ENCODE measurements at regions not wholly inside any gene's neighbourhood (a gene's known extent, or its start where the extent isn't known, plus 50 kb on each side); places are given as distances from the start of the nearest gene placed in this dataset.

GRCh38 chr4:136557396-136557795 lies 974.9 kb downstream of the PCDH18 start:
- H3K4me1 ChIP-seq (ENCODE audit: control insufficient read depth, low read depth, low read length): no peaks in the 10 kb centered on the region
- H3K27ac ChIP-seq (ENCODE audit: low read length): no peak overlapping the region
- H3K9ac ChIP-seq (ENCODE audit: low read length): no peak overlapping the region
- H3K36me3 ChIP-seq (ENCODE audit: control insufficient read depth, low read depth, low read length): no peaks in the 10 kb centered on the region
- H3K9me3 ChIP-seq (ENCODE audit: control insufficient read depth, low read depth, low read length): no peaks in the 10 kb centered on the region
- H3K4me3 ChIP-seq (ENCODE audit: low read length): no peak overlapping the region
- H3K27me3 ChIP-seq (ENCODE audit: control insufficient read depth, insufficient read depth, low read length): no peaks in the 10 kb centered on the region

GRCh38 chr4:136554033-136554432 lies 978.3 kb downstream of the PCDH18 start:
- no peak overlapping the region for H3K27ac ChIP-seq (ENCODE audit: low read length)
- H3K9me3 ChIP-seq (ENCODE audit: control insufficient read depth, low read depth, low read length): no peaks in the 10 kb centered on the region
- no peak overlapping the region for H3K9ac ChIP-seq (ENCODE audit: low read length)
- no peaks in the 10 kb centered on the region for H3K27me3 ChIP-seq (ENCODE audit: control insufficient read depth, insufficient read depth, low read length)
- H3K36me3 ChIP-seq (ENCODE audit: control insufficient read depth, low read depth, low read length): no peaks in the 10 kb centered on the region
- no peak overlapping the region for H3K4me3 ChIP-seq (ENCODE audit: low read length)
- H3K4me1 ChIP-seq (ENCODE audit: control insufficient read depth, low read depth, low read length): no peaks in the 10 kb centered on the region

GRCh38 chr4:136551753-136552152 lies 980.5 kb downstream of the PCDH18 start:
- Histone ChIP-seq H3K9me3 (ENCODE audit: control insufficient read depth, low read depth, low read length) (no peaks in the 10 kb centered on the region), H3K4me3 (ENCODE audit: low read length) (no peak overlapping the region), H3K36me3 (ENCODE audit: control insufficient read depth, low read depth, low read length) (no peaks in the 10 kb centered on the region), H3K9ac (ENCODE audit: low read length) (no peak overlapping the region), H3K27ac (ENCODE audit: low read length) (no peak overlapping the region), H3K4me1 (ENCODE audit: control insufficient read depth, low read depth, low read length) (no peaks in the 10 kb centered on the region), H3K27me3 (ENCODE audit: control insufficient read depth, insufficient read depth, low read length) (no peaks in the 10 kb centered on the region)

GRCh38 chr4:136540747-136541146 lies 991.5 kb downstream of the PCDH18 start:
- H3K9ac ChIP-seq (ENCODE audit: low read length): no peak overlapping the region
- peaks cover 15% of the 10 kb centered on the region for H3K4me1 ChIP-seq (ENCODE audit: control insufficient read depth, low read depth, low read length)
- H3K36me3 ChIP-seq (ENCODE audit: control insufficient read depth, low read depth, low read length): no peaks in the 10 kb centered on the region
- H3K27me3 ChIP-seq (ENCODE audit: control insufficient read depth, insufficient read depth, low read length): no peaks in the 10 kb centered on the region
- no peak overlapping the region for H3K4me3 ChIP-seq (ENCODE audit: low read length)
- H3K27ac ChIP-seq (ENCODE audit: low read length): no peak overlapping the region
- no peaks in the 10 kb centered on the region for H3K9me3 ChIP-seq (ENCODE audit: control insufficient read depth, low read depth, low read length)

- Histone ChIP-seq H3K9ac (ENCODE audit: low read length) (no peak overlapping the region), H3K27ac (ENCODE audit: low read length) (no peak overlapping the region), H3K36me3 (ENCODE audit: control insufficient read depth, low read depth, low read length) (no peaks in the 10 kb centered on the region), H3K4me3 (ENCODE audit: low read length) (no peak overlapping the region), H3K9me3 (ENCODE audit: control insufficient read depth, low read depth, low read length) (no peaks in the 10 kb centered on the region), H3K4me1 (ENCODE audit: control insufficient read depth, low read depth, low read length) (no peaks in the 10 kb centered on the region), H3K27me3 (ENCODE audit: control insufficient read depth, insufficient read depth, low read length) (no peaks in the 10 kb centered on the region)
These were observed 1004.2 kb downstream of the PCDH18 start for GRCh38 chr4:136528131-136528530.

GRCh38 chr4:136526517-136526916 lies 1005.8 kb downstream of the PCDH18 start:
- H3K27ac ChIP-seq (ENCODE audit: low read length): no peak overlapping the region
- no peaks in the 10 kb centered on the region for H3K36me3 ChIP-seq (ENCODE audit: control insufficient read depth, low read depth, low read length)
- H3K9me3 ChIP-seq (ENCODE audit: control insufficient read depth, low read depth, low read length): no peaks in the 10 kb centered on the region
- no peaks in the 10 kb centered on the region for H3K4me1 ChIP-seq (ENCODE audit: control insufficient read depth, low read depth, low read length)
- no peaks in the 10 kb centered on the region for H3K27me3 ChIP-seq (ENCODE audit: control insufficient read depth, insufficient read depth, low read length)
- no peak overlapping the region for H3K4me3 ChIP-seq (ENCODE audit: low read length)
- H3K9ac ChIP-seq (ENCODE audit: low read length): no peak overlapping the region

- no peaks in the 10 kb centered on the region for H3K36me3 ChIP-seq (ENCODE audit: control insufficient read depth, low read depth, low read length)
- H3K27ac ChIP-seq (ENCODE audit: low read length): no peak overlapping the region
- peaks cover 15% of the 10 kb centered on the region for H3K9me3 ChIP-seq (ENCODE audit: control insufficient read depth, low read depth, low read length)
- H3K4me1 ChIP-seq (ENCODE audit: control insufficient read depth, low read depth, low read length): no peaks in the 10 kb centered on the region
- H3K4me3 ChIP-seq (ENCODE audit: low read length): no peak overlapping the region
- no peaks in the 10 kb centered on the region for H3K27me3 ChIP-seq (ENCODE audit: control insufficient read depth, insufficient read depth, low read length)
- no peak overlapping the region for H3K9ac ChIP-seq (ENCODE audit: low read length)
These were observed 1008.3 kb downstream of the PCDH18 start for GRCh38 chr4:136524039-136524438.

GRCh38 chr4:136516371-136516770 lies 1015.9 kb downstream of the PCDH18 start:
- Histone ChIP-seq H3K9ac (ENCODE audit: low read length) (no peak overlapping the region), H3K4me1 (ENCODE audit: control insufficient read depth, low read depth, low read length) (peaks cover 14% of the 10 kb centered on the region), H3K9me3 (ENCODE audit: control insufficient read depth, low read depth, low read length) (peaks cover 15% of the 10 kb centered on the region), H3K27me3 (ENCODE audit: control insufficient read depth, insufficient read depth, low read length) (no peaks in the 10 kb centered on the region), H3K36me3 (ENCODE audit: control insufficient read depth, low read depth, low read length) (no peaks in the 10 kb centered on the region), H3K4me3 (ENCODE audit: low read length) (no peak overlapping the region), H3K27ac (ENCODE audit: low read length) (no peak overlapping the region)

- H3K4me3 ChIP-seq (ENCODE audit: low read length): peak overlapping the region; percentile 30
- H3K9ac ChIP-seq (ENCODE audit: low read length): no peak overlapping the region
- no peaks in the 10 kb centered on the region for H3K9me3 ChIP-seq (ENCODE audit: control insufficient read depth, low read depth, low read length)
- H3K27me3 ChIP-seq (ENCODE audit: control insufficient read depth, insufficient read depth, low read length): no peaks in the 10 kb centered on the region
- peak overlapping the region; percentile 25 for H3K27ac ChIP-seq (ENCODE audit: low read length)
- no peaks in the 10 kb centered on the region for H3K36me3 ChIP-seq (ENCODE audit: control insufficient read depth, low read depth, low read length)
- peaks cover 10% of the 10 kb centered on the region for H3K4me1 ChIP-seq (ENCODE audit: control insufficient read depth, low read depth, low read length)
These were observed 1027.3 kb downstream of the PCDH18 start for GRCh38 chr4:136505020-136505419.

- Histone ChIP-seq H3K4me3 (ENCODE audit: low read length) (no peak overlapping the region), H3K27me3 (ENCODE audit: control insufficient read depth, insufficient read depth, low read length) (no peaks in the 10 kb centered on the region), H3K4me1 (ENCODE audit: control insufficient read depth, low read depth, low read length) (no peaks in the 10 kb centered on the region), H3K9ac (ENCODE audit: low read length) (no peak overlapping the region), H3K9me3 (ENCODE audit: control insufficient read depth, low read depth, low read length) (no peaks in the 10 kb centered on the region), H3K36me3 (ENCODE audit: control insufficient read depth, low read depth, low read length) (no peaks in the 10 kb centered on the region), H3K27ac (ENCODE audit: low read length) (no peak overlapping the region)
These were observed 1036.4 kb downstream of the PCDH18 start for GRCh38 chr4:136495851-136496250.

- Histone ChIP-seq H3K36me3 (ENCODE audit: control insufficient read depth, low read depth, low read length) (no peaks in the 10 kb centered on the region), H3K27ac (ENCODE audit: low read length) (no peak overlapping the region), H3K9ac (ENCODE audit: low read length) (no peak overlapping the region), H3K4me1 (ENCODE audit: control insufficient read depth, low read depth, low read length) (no peaks in the 10 kb centered on the region), H3K9me3 (ENCODE audit: control insufficient read depth, low read depth, low read length) (no peaks in the 10 kb centered on the region), H3K27me3 (ENCODE audit: control insufficient read depth, insufficient read depth, low read length) (no peaks in the 10 kb centered on the region), H3K4me3 (ENCODE audit: low read length) (no peak overlapping the region)
These were observed 1037.2 kb downstream of the PCDH18 start for GRCh38 chr4:136495076-136495475.

- Histone ChIP-seq H3K9ac (ENCODE audit: low read length) (no peak overlapping the region), H3K4me3 (ENCODE audit: low read length) (no peak overlapping the region), H3K27me3 (ENCODE audit: control insufficient read depth, insufficient read depth, low read length) (no peaks in the 10 kb centered on the region), H3K9me3 (ENCODE audit: control insufficient read depth, low read depth, low read length) (no peaks in the 10 kb centered on the region), H3K27ac (ENCODE audit: low read length) (no peak overlapping the region), H3K4me1 (ENCODE audit: control insufficient read depth, low read depth, low read length) (no peaks in the 10 kb centered on the region), H3K36me3 (ENCODE audit: control insufficient read depth, low read depth, low read length) (no peaks in the 10 kb centered on the region)
These were observed 1043.2 kb downstream of the PCDH18 start for GRCh38 chr4:136489101-136489500.
